Lower leg skin (tissue), 3 donors: ENCODE measurements at regions not wholly inside any gene's neighbourhood (a gene's known extent, or its start where the extent isn't known, plus 50 kb on each side); places are given as distances from the start of the nearest gene placed in this dataset.

Experiments used
- CTCF ChIP-seq, 3 donors: fragments of 450-650 bp; IDR thresholded peaks; one replicate each; pipeline ENCODE4 v1.5.1; 2016; ENCODE audit warnings: antibody characterized with exemption in 3 of 3, mild to moderate bottlenecking in 3 of 3, moderate library complexity in 2 of 3
- POLR2A ChIP-seq, 2 donors: fragments of 450-650 bp; IDR thresholded peaks; one replicate each; pipeline ENCODE4 v1.6.1; 2016 to 2017; ENCODE audit warnings: antibody characterized with exemption in 2 of 2, mild to moderate bottlenecking in 1 of 2, moderate library complexity in 1 of 2

- TF ChIP-seq CTCF (IDR thresholded peaks at IDR 0.05) (no peak), POLR2A (IDR thresholded peaks at IDR 0.05) (no peak)
These were observed 1401.4 kb downstream of the FAM181B start for GRCh38 chr11:81332276-81332675.
